ENCODE measurements at regions not wholly inside any gene's neighbourhood (a gene's known extent, or its start where the extent isn't known, plus 50 kb on each side); places are given as distances from the start of the nearest gene placed in this dataset.

- TF ChIP-seq ZNF577 (CRISPR knock-in tag; IDR thresholded peaks at IDR 0.05; ENCODE audit: borderline replicate concordance, low read depth): no peak
- no peak for TF ChIP-seq MXI1 (IDR thresholded peaks at IDR 0.05; ENCODE audit: borderline replicate concordance, low read depth, low read length)
- TF ChIP-seq KMT2A (CRISPR knock-in tag; IDR thresholded peaks at IDR 0.05): no peak
- no peak for TF ChIP-seq CHCHD3 (CRISPR knock-in tag; IDR thresholded peaks at IDR 0.05)
- peak; percentile 92 for TF ChIP-seq RARA (CRISPR knock-in tag; IDR thresholded peaks at IDR 0.05)
- TF ChIP-seq ATF2 (CRISPR knock-in tag; IDR thresholded peaks at IDR 0.05): no peak; the same call in 1 of the 2 replicates
- TF ChIP-seq ATM (IDR thresholded peaks at IDR 0.05; ENCODE audit: borderline replicate concordance): no peak
- TF ChIP-seq ZNF574 (CRISPR knock-in tag; IDR thresholded peaks at IDR 0.05): peak; percentile 18; the same call in 1 of the 2 replicates
- TF ChIP-seq SMAD1 (CRISPR knock-in tag; IDR thresholded peaks at IDR 0.05; ENCODE audit: borderline replicate concordance, low read depth): no peak
- no peak for TF ChIP-seq ZNF225 (CRISPR knock-in tag; IDR thresholded peaks at IDR 0.05)
- no peak for TF ChIP-seq SOX13 (IDR thresholded peaks at IDR 0.05)
- peak in 1 of 2 experiments; percentile 51; a peak in 1 of 4 replicates for TF ChIP-seq SOX13 (CRISPR knock-in tag; conservative IDR thresholded peaks at IDR 0.05 in 1 of 2, IDR thresholded peaks at IDR 0.05 in 1 of 2)
- no peak for TF ChIP-seq ZNF547 (CRISPR knock-in tag; IDR thresholded peaks at IDR 0.05)
- no peak for TF ChIP-seq GRHL1 (CRISPR knock-in tag; conservative IDR thresholded peaks at IDR 0.05)
- no peak for TF ChIP-seq SOX6 (IDR thresholded peaks at IDR 0.05)
- peak; percentile 57; the same call in 1 of the 2 replicates for TF ChIP-seq SOX6 (CRISPR knock-in tag; IDR thresholded peaks at IDR 0.05)
- TF ChIP-seq ZBTB14 (CRISPR knock-in tag; IDR thresholded peaks at IDR 0.05): no peak
- TF ChIP-seq TAF15 (IDR thresholded peaks at IDR 0.05; ENCODE audit: low read depth, low read length, poor library complexity, severe bottlenecking): no peak
- no peak for TF ChIP-seq NCOA5 (CRISPR knock-in tag; IDR thresholded peaks at IDR 0.05)
- no peak for TF ChIP-seq ZBTB7B (CRISPR knock-in tag; IDR thresholded peaks at IDR 0.05)
- no peak for TF ChIP-seq ZNF317 (CRISPR knock-in tag; IDR thresholded peaks at IDR 0.05)
- peak; percentile 47; the same call in 1 of the 2 replicates for TF ChIP-seq SOX5 (CRISPR knock-in tag; IDR thresholded peaks at IDR 0.05; ENCODE audit: borderline replicate concordance)
- TF ChIP-seq ZNF468 (CRISPR knock-in tag; IDR thresholded peaks at IDR 0.05): no peak
- no peak for TF ChIP-seq FOXP1 (IDR thresholded peaks at IDR 0.05)
- TF ChIP-seq FOXP1 (CRISPR knock-in tag; IDR thresholded peaks at IDR 0.05): peak; percentile 58
- no peak for TF ChIP-seq DNMT3B (CRISPR knock-in tag; conservative IDR thresholded peaks at IDR 0.05)
- TF ChIP-seq HNF4G (IDR thresholded peaks at IDR 0.05; ENCODE audit: borderline replicate concordance, low read depth, low read length): 0 out of 2 replicates have a peak, but pooled peaks have one; percentile 7
- no peak for TF ChIP-seq HNF4G (CRISPR knock-in tag; IDR thresholded peaks at IDR 0.05; ENCODE audit: borderline replicate concordance, low read depth)
These were observed 252.3 kb downstream of the NEDD1 start (continued) for GRCh38 chr12:97159377-97159776.
